Activated effector memory CD4-positive, alpha-beta T cell treated with Interleukin-2 at 50 U/mL for 16 hours (primary cell): ENCODE measurements at regions not wholly inside any gene's neighbourhood (a gene's known extent, or its start where the extent isn't known, plus 50 kb on each side); places are given as distances from the start of the nearest gene placed in this dataset.

Experiments
- DNase-seq: peaks from one replicate; pipeline ENCODE4 v3.0.0-alpha.2; 2020

DNA sequence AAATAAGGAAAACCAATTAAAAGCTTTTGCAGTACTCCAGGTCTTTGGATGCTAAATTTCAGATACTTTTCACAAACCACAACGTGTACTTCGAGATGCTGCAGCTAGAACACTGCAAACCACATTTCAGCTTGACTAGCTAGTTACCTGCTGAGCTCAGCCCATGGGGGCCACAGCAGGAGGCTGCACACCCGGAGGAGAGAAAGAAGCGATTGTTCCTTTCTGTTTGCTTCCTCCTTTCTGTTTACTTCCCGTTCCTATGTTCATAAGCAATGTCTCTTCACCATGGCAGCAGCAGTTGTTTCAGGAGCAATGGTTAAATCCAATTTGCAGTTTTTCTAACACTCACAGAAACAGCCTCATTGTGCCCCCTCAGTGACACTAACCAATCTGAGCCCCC lies 225.6 kb upstream of the FGGY start:
- DNase-seq: no peak

DNA sequence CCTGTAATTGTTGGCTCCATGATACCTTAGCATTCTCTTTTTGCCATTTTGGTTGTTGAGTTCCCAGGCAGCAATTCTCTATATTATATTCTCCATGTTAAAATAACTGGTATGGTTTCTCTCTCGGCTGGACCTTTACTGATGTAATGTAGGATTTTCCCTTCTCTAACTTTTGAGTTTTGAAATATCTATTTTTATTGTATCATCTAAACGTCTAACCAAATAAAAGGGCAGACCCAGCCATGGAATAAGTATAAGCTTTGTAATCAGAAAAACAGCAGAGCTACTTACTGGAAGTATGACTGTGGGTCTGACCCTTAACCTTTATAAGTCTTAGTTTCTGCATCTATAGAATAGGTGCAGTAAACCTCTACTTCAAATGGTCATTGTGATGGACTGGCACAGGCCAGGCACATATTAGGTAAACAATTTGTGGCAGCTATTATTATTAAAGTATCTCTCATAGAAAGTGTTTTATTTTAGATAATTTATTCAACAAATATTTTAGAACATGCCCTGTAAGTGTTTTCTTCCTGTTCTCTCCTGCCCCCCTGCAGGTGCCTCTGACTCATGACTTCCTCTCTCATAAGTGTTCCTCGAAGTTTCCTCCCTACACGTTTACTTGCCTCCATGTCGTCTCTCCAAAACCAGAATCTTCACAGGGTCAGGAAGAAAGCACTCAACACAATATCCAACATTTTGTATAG lies 224.9 kb upstream of the FGGY start:
- no peak for DNase-seq

DNA sequence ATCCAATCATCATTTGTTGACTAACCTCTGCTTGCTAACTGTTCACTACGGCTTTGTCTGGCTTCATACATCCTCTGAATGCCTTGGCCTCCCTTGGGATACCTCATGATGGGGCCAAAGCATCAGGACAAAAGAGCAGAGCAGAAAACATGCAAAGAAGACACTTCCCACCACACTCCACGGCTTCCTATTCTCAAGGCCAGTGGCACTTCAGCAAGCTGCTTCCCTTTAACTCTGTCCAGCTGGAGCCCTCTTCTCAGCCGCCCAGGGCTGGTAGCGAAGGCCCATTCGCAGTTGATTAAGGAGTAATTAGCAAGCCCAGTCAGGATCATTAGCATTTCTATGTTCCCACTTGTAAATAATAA lies 224.3 kb upstream of the FGGY start:
- DNase-seq: no peak

DNA sequence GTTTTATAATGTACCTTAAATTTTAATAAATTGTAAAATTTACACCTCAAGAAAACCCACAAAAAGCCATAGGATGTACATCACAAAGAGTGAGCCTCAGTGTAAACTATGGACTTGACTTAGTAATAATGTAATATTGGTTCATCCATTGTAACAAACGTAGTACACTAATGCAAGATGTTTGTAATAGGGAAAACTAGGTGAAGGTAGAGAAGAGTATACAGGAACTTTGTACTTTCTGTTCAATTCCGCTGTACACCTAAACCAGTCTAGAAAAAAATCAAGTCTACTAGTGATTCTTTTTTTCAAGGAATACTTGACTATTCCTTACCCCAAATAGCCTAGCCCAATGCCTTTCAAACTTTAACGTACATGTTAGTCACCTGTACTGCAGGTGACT lies 222.3 kb upstream of the FGGY start:
- no peak for DNase-seq

DNA sequence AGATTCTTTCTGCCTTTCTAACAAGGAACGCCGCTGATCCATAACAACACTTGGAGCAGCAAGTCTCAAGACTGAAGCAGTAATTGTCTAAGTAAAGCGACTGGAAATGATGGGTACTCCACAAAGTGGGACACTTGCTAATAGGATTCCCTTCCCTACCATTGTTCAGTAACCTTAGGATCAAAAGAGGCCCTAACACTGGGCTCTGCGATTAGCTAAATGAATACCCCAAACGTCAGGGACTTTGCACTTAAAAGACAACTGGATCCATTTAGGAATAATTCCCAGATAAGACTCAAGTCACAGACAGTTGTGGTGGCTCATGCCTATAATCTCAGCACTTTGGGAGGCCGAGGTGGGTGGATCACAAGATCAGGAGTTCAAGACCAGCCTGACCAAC lies 221.9 kb upstream of the FGGY start:
- no peak for DNase-seq

DNA sequence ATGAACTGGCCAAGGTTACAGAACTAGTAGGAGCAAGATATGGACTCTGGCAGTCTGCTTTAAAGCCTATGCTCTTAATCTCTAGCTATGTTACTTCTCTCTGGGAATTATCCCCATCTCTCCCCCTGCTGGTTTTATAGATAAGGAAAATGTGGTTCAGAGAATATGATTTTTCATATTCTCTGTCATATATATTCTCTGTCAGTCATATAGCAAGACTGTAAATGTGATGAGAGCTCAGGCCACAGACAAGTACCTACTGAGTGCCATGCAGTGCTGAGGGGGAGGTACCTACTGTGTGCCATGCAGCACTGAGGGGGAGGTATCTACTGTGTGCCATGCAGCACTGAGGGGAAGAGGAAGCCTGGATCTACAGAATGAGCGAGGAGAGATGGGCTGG lies 220.3 kb upstream of the FGGY start:
- DNase-seq: no peak

DNA sequence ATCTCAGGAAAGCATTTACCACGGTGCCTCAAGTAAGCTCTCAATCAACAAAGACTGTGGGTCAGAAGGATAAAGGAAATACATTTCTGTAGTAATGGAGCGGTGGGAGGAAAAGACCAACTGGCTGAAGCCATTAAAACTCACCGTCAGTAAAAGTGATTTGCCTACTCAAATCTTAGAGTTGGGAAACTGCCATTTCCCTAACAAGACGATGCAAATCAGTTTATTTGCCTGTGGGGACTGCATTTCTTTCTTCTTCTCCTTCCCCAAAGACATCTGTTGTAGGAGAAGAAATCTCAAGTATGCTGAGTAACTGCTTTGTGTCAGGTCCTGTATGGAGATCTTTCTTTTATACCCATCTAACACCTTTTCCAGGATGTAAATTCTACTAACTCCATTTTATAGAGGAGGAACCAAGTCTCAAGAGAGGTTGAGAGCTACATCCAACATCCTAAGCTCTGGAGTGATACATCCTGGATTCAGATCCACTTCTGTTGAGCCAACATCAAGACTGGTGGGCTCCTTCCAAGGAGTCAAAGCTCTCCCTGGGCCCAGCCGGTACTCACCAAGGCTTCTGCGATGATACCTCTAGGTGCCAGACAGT lies 219.3 kb upstream of the FGGY start:
- no peak for DNase-seq

DNA sequence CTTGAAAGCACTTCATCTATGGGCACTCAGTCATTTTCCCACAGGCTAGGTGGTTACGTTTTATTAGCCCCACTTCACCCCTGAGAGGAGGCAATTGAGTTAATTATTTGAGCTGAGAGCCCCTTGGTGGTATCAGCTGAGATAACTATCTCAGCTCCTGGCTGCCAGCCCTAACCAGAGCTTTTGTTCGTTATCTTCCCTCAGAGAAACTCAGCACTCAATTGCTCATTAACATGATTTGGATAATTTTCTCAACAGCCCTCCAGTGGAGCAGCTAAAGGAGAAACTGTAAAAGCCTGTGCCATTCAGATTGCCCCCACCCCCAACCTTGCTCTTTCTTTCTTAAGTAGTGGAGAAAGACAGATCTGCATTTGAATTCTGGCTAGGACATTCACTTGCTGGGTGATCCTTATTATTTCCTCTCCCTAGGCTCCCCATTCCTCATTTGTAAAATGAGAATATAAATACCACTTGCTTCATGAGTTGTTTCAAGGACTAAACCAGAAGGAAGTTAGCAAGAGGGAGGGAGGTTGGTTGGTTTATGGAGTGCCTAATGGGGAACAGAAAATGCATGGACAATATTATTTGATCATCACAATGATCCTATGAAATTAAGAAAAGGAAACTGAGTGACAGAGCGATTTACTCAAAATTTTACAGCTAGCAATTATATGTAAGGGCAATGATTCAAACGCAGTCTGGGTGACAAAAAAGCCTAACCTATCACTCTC lies 218.7 kb upstream of the FGGY start:
- DNase-seq: no peak

DNA sequence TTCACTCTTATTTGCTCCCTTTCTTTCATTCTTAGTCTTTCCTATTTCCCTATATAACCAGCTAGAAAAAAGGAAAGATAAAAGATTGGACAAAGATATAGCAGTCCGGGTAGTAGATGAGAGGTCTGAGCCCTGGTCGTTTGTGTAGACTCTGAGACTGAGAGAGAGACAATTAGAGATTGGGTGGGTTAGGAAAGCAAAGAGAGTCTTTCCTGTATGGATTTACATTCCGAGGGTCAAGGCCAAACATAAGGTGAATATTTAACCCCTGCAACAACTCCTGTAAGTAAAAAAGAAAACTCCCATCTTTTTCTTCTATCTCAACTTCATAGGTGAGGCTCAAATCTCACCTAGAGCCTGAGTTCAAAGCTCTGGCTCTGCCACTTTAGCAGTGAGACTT lies 218.0 kb upstream of the FGGY start:
- DNase-seq: no peak

DNA sequence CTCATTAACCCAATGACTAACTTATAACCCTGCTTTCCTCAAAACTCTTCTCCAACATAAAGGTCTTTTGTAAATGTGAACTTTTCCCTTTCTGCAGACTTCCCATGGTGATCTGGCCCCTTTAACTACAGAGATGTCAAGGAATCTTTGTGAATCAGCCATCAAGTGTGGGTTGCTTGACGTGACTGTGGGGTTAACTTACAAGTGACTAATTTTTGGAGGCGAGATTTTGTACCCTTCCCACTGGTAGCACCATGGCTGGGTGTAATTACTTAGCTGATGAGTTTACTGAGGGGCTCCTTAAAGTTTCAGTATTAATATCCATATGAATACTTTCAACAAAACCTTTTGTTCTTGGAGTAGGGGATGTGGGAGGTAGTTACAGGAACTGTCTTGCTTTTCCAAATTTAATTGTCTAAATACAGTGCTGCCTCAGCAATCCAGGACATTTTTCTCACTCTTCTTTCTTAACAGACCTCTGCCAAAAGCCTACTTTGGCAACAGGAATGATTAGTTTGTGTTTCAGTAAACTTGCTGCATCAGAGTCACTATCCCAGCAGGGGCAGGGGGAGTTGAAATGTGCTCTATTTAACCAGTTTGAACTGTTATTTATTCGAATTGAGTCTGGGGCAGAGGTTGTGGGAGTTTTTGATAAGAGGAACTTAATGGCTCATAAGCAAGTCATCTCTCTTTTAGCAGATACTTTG lies 217.3 kb upstream of the FGGY start:
- no peak for DNase-seq

DNA sequence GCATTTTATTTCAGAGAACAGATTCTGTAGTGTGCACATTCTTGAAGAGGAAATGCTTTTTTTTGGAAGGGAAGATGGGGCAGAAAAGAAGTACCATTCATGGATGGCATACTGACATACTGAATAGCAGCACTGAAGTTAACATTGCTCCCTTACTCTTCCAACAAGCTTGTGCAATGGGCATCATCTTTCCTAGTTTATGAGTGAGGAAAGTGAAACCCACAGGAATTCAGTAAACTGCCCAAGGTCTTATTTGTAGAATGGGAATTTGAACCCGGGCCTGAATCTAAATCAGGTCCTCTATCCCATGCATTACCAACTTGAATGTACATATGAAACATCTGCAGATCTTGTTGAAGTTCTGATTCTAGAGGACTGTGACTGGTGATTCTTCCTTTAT lies 215.7 kb upstream of the FGGY start:
- DNase-seq: no peak

DNA sequence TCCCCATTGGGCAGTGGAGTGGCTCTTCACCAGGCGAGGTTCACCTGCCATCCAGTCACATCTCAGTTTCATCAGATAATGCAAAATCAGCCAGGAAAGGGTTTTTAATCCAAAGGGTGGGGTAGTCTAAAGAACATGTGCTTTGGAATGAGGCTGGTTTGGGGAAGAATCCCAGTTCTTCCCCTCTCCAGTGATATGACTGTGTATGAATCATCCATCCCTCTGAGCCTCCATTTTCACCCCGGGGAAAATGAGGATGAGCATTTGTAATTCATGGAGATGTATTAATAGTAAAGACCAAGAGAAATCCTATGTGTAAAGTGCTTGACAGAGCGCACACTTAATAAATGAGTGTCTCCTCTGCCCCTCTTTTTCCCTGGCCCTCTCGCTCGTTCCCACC lies 215.1 kb upstream of the FGGY start:
- no peak for DNase-seq

DNA sequence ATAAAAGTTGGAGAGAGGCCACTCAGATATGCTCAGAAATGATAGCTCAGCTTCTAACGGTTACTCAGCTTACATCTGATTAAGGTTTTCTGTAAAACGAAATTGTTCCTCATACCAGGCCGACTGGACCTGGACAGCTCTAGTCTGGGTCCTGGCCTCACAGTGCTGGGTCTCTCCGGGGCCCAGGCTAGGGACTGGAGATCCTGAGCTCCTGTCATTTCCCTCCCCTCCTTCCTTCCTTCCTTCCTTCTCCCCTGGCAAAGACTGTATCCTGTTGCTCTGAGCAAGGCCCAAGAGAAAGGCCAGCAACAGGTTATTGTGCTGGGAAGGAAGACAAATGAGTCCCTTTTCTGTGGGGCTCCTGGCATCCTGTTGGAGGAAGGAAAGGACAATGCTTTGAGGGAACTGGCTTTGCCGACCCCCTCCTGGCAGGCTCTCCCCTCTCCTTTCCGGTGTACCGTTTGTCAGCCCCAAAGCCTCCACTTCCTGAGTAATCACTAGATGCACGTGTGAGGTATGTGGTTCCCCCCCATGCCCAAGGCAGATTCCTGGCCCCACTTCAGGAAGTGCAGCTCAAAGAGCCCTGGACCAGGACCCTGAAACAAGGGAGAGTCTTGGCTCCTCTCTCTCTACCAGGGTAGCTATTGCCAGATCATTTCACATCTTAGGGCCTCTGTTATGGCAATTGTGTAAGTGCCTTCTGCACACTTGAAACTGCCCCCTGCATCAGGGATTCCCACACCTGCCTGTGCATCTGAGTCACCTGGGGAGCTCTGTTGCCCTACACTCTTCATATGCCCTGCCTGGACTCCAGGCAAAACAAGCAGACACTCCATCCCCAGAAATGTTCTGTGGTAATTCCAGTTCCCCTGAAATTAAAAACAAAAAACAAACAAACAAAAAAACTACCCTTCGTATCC lies 212.7 kb upstream of the FGGY start:
- DNase-seq: no peak

DNA sequence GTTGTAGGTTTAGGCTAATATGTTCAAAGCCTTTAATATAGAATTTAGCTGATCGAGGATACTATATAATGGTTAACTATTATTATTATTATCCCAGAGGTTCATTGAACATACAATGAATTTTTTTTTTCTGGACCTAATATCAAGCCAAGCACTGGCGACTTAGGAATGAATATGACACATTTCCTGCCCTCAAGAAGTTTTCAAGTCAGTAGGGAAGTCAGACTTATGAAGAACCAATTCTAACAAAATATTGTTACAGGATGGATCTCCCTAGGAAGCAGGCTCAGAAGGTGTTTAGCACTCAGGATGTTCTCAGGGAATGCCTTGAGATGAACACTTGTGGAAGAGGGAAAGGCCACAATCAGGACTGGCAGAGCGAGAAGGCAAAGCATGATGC lies 211.8 kb upstream of the FGGY start:
- no peak for DNase-seq

DNA sequence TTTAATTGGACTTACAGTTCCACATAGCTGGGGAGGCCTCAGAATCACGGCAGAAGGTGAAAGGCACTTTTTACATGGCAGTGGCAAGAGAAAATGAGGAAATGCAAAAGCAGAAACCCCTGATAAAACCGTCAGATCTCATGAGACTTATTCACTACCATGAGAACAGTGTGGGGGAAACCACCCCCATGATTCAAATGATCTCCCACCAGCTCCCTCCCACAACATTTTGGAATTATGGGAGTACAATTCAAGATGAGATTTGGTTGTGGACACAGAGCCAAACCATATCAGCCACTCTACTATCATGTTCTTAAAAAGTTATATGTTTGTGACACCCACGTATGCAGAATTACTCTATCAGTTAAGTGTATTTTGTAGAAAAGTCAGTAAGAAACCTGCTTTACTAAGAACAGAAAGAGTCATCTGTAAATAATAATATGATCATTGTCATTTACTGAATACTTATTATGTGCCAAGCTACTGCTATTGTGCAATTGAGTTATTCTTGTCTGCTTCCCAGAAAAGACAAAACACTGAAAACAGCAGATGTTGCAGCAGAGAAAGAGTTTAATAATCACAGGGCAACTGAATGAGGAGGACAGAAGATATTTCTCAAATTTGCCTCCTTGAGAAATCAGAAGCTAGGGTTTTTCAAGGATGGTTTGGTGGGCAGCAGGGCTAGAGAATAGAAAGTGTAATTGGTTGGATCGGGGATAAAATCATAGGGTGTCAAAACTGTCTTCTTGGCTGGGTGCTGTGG lies 207.7 kb upstream of the FGGY start:
- DNase-seq: no peak

DNA sequence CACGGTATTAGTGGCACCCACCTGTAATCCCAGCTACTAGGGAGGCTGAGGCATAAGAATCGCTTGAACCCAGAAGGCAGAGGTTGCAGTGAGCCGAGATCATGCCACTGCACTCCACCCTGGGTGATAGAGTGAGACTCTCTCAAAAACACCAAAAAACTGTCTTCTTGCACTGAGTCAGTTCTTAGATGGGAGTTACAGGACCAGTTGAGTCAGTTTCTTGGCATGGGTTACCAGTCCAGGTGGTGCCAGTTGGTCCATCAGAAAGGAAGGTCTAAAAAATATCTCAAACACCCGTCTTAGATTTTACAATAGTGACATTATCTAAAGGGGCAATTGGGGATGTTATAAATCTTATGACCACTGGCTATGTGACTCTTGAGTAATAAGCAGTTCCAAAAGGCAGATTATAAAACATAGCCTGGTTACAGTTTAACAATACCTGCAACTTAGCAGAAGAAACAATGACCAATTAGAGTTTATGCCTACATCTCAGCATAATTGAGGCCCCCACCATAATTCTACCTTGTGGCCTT lies 206.9 kb upstream of the FGGY start:
- no peak for DNase-seq

DNA sequence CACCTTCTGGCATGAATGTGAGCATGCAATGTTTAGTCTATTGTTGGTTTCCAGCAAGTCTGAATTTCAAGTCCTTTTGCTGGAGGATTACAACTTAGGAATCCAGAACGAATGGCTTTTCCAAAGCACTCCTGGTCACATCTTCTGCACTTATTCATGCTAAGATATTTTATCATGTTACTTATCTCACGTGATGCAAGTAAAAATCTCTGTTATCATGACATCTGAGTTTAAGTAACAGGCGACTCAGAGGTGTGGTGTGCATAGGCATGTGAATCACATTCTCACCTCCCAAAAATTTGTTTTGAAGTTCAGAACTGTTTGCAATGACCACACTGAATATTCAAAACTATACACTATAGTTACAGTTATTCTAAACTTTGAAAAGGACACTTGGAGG lies 204.8 kb upstream of the FGGY start:
- DNase-seq: no peak

DNA sequence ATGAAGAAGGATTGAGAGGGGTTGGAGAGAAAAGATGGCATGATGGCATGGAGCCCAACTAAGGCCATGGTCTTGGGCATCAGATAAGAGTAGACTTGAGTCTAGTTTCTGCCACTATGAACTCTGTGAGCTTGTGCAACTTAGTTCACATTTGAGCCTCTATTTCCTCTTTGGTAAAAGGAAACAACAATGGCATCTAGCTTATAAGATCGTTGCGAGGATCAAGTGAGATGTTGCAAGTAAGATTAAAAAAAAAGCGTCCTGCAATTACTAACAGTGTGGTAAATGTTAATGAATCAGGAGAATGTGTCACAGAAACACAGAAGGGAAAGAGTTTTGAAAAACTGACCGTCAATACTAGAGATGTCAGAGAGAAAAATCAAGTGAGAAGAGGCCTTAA lies 202.9 kb upstream of the FGGY start:
- DNase-seq: no peak

DNA sequence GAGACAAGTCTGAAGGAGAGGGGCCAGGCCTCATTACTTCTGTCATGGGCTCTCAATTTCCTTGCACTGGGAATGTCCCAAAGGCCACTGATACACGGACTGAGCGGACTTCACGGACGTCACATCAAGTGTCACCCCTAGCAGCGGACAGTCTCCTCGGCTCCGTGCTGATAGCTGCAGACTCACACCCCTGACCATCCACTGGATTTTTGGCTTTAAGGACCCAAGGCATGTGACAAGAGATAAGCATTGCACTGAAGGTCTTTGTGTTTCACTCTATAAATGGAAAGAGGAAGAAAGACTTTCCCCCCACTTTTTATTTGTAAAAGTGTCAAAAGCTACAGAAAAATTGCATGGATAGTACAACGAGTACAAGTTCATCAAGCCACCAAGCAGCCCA lies 200.4 kb upstream of the FGGY start:
- DNase-seq: no peak

DNA sequence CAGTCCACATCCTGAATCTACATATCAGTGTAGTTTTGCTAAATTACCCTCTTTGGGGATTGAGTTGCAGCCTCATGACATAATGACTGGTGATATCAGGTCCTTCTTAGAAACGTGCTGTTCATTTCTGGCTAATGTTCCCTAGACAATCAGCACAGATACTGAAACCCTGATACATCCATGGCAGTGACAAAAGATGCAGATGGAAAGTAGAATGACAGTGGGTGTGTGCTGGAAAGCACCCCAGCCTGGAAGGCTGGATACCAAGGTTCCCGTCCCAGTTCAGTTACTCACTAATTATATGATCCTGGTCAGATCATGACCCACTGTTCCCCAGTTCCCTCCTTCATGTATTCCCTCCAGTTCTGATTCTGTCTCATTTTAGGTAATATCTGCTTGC lies 198.2 kb upstream of the FGGY start:
- DNase-seq: no peak

DNA sequence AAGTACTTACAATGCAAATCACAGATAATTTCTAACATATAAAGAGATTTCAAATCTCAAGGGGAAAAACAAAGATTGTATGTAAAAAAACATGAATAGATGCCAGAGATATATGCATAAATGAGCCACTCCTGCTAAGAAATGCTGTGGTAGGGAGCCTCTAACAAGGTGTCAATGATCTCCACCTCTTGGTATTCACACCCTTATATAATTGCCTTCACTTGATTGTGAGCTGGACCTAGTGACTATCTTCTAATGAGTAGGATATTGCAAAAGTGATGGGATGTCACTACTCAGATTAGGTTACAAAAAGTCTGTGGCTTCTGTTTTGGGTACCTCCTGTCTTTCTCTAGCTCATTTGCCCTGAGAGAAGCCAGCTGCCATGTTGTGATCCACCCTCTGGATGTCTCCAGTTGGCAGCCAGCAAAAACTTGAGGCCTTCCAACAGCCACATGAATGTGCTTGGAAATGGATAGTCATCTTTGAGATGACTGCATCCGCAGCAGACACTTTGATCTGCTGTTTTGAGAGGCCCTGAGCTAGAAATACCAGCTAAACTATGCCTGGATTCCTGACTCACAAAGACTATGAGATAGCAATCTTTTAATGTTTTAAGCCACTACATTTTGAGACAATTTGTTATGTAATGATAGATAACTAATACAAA lies 196.1 kb upstream of the FGGY start:
- DNase-seq: no peak
